ENCODE measurements at regions not wholly inside any gene's neighbourhood (a gene's known extent, or its start where the extent isn't known, plus 50 kb on each side); places are given as distances from the start of the nearest gene placed in this dataset.

GRCh38 chr3:39569095-39569494 lies 101.6 kb downstream of the MOBP start:
- H3K4me2 ChIP-seq (ENCODE audit: low read depth, low read length) = no peak overlapping the region
- in situ Hi-C loops (cut with MboI; ENCODE audit: low sequenced_read_pairs) = no loop called here
- H3K9me3 ChIP-seq (ENCODE audit: control insufficient read depth, insufficient read depth, low read length) = no peaks in the 10 kb centered on the region
- no peak overlapping the region for H4K91ac ChIP-seq (ENCODE audit: insufficient read depth, low read depth, low read length)
- H3K27me3 ChIP-seq (ENCODE audit: control insufficient read depth, insufficient read depth, low read length) = no peaks in the 10 kb centered on the region
- no peak overlapping the region for H2BK5ac ChIP-seq (ENCODE audit: low read depth, low read length, poor library complexity, severe bottlenecking)
- no peaks in the 10 kb centered on the region for H3K4me1 ChIP-seq (ENCODE audit: control insufficient read depth, insufficient read depth, low read length)
- no peak for ATAC-seq (ENCODE audit: low read depth)
- H3K79me1 ChIP-seq (ENCODE audit: low read depth in 1 of 2, low read length in 2 of 2) = no peaks in the 10 kb centered on the region
- no peak overlapping the region for H3K23ac ChIP-seq (ENCODE audit: low read depth, low read length)
- H4K20me1 ChIP-seq (ENCODE audit: insufficient read depth, low read length) = no peaks in the 10 kb centered on the region
- DNase-seq = no peak
- no peak overlapping the region for H4K5ac ChIP-seq (ENCODE audit: low read depth, low read length)
- H4K8ac ChIP-seq (ENCODE audit: low read depth in 2 of 2, low read length in 2 of 2) = no peak overlapping the region
- H3K18ac ChIP-seq (ENCODE audit: low read depth, low read length) = no peak overlapping the region
- no peak overlapping the region for H2AFZ ChIP-seq (replicated peaks; ENCODE audit: low read length, poor library complexity)
- H2BK15ac ChIP-seq (ENCODE audit: low read depth, low read length) = no peak overlapping the region
- TF ChIP-seq CHD1 (IDR thresholded peaks at IDR 0.05; ENCODE audit: low read depth, low read length) (no peak), CEBPB (IDR thresholded peaks at IDR 0.05; ENCODE audit: low read depth, low read length) (no peak), MAFK (IDR thresholded peaks at IDR 0.05; ENCODE audit: low read depth, low read length) (no peak), RCOR1 (IDR thresholded peaks at IDR 0.05; ENCODE audit: insufficient replicate concordance, low read length) (no peak), USF2 (IDR thresholded peaks at IDR 0.05; ENCODE audit: low read depth, low read length) (no peak), SMC3 (IDR thresholded peaks at IDR 0.05; ENCODE audit: low read depth, low read length) (no peak), POLR2A (IDR thresholded peaks at IDR 0.05; ENCODE audit: low read depth, low read length) (no peak), MAZ (IDR thresholded peaks at IDR 0.05; ENCODE audit: borderline replicate concordance, low read depth, low read length) (no peak), FOS (IDR thresholded peaks at IDR 0.05; ENCODE audit: low read depth, low read length) (no peak), RAD21 (IDR thresholded peaks at IDR 0.05; ENCODE audit: low read length) (no peak), BHLHE40 (IDR thresholded peaks at IDR 0.05; ENCODE audit: low read depth, low read length) (no peak)
- POLR2A ChIA-PET (ENCODE audit: unreplicated experiment) = no interaction called here
- no peak overlapping the region for H2BK120ac ChIP-seq (ENCODE audit: low read depth, low read length)
- no peaks in the 10 kb centered on the region for H3K36me3 ChIP-seq (ENCODE audit: control insufficient read depth, insufficient read depth, low read length)
- intact Hi-C loops (cut with micrococcal nuclease) = no loop called here
- no peak overlapping the region for H2AK5ac ChIP-seq (ENCODE audit: low read depth, low read length)
- H2AK9ac ChIP-seq (replicated peaks; ENCODE audit: low read depth, low read length, poor library complexity) = no peak overlapping the region
- CTCF ChIA-PET = no interaction called here
- BruUV-seq (replicated peaks) = no TSS peak
- no peak overlapping the region for H3K4me3 ChIP-seq (ENCODE audit: insufficient read depth, low read depth, low read length)
- no peak overlapping the region for H3K4ac ChIP-seq (ENCODE audit: low read depth, low read length)
- no peak overlapping the region for H3K27ac ChIP-seq (ENCODE audit: insufficient read depth, low read length)
- H2BK20ac ChIP-seq (ENCODE audit: low read depth, low read length) = no peak overlapping the region
- WGBS, 2 experiments (ENCODE audit: extremely low coverage in 2 of 2, insufficient read length in 1 of 2) = no CpG with 5 or more reads among the region's 2 CpGs
- H3K9ac ChIP-seq (ENCODE audit: low read depth, low read length) = no peak overlapping the region
- no peaks in the 10 kb centered on the region for H3K9me1 ChIP-seq (ENCODE audit: insufficient read depth, low read length)
- H3K14ac ChIP-seq (replicated peaks; ENCODE audit: low read depth, low read length) = no peak overlapping the region
- dilution Hi-C loops (cut with HindIII; ENCODE audit: low sequenced_read_pairs, unreplicated experiment) = no loop called here
- H3K56ac ChIP-seq (ENCODE audit: extremely low read depth, insufficient read depth, low read length) = no peak overlapping the region

Measured in IMR-90 (cell line).